Panc1 (cell line): ENCODE measurements at regions not wholly inside any gene's neighbourhood (a gene's known extent, or its start where the extent isn't known, plus 50 kb on each side); places are given as distances from the start of the nearest gene placed in this dataset.

Experiments used
- CTCF ChIP-seq: fragments of 450-650 bp; IDR thresholded peaks from 2 replicates; pipeline ENCODE4 v1.5.1; 2017; ENCODE audit warnings: mild to moderate bottlenecking
- POLR2AphosphoS5 ChIP-seq: IDR thresholded peaks from 2 replicates; pipeline ENCODE4 v1.6.1; 2012; ENCODE audit warnings: mild to moderate bottlenecking, low read depth, low read length, moderate library complexity
- REST ChIP-seq, 2 experiments: IDR thresholded peaks; 2 replicates each; pipeline ENCODE4 v1.6.1; 2011 to 2012; ENCODE audit warnings: low read depth in 2 of 2, control low read depth in 1 of 2, low read length in 1 of 2, mild to moderate bottlenecking in 1 of 2, moderate library complexity in 1 of 2; ENCODE audit not compliant: insufficient read depth in 1 of 2

GRCh38 chr5:136816327-136816726 is 451.0 kb upstream of the TRPC7 start:
- TF ChIP-seq POLR2AphosphoS5 (no peak), CTCF (no peak), REST (IDR thresholded peaks at IDR 0.05; ENCODE audit: insufficient read depth in 1 of 2, low read depth in 2 of 2, low read length in 1 of 2) (no peak)
